DND-41 (cell line): ENCODE measurements at regions not wholly inside any gene's neighbourhood (a gene's known extent, or its start where the extent isn't known, plus 50 kb on each side); places are given as distances from the start of the nearest gene placed in this dataset.

ENCODE experiments used
- EZH2 ChIP-seq: IDR thresholded peaks from 3 replicates; pipeline ENCODE4 v1.6.1; 2012; ENCODE audit warnings: borderline replicate concordance, low read depth, mild to moderate bottlenecking, moderate library complexity, low read length, inconsistent platforms; ENCODE audit not compliant: severe bottlenecking
- TF ChIP-seq, protein P1 (sequence below): IDR thresholded peaks from 2 replicates; pipeline ENCODE4 v1.5.1; 2012; ENCODE audit warnings: borderline replicate concordance, low read length, moderate library complexity, mild to moderate bottlenecking; ENCODE audit not compliant: poor library complexity, severe bottlenecking; ENCODE audit errors: extremely low read depth

DNA sequence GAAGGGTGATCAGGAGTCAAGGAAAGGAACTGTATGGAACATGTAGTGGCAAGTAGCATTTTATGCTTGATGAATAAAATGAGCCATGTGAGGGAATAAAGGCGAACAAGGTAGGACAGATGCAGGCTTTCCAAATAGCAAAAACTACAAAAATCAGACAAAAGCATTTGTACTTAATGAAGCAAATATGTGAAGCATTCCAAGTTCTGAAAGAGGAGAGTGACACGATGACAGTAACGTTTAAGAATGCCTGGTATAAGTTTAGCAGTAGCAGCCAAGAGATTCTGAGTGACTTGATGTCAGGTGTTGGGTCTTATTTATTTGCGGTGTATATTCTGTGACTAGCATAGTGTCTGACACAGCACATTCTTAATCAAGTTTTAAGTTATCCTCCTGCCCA lies 408.2 kb upstream of the RASGRP1 start:
- TF ChIP-seq, protein P1, sequence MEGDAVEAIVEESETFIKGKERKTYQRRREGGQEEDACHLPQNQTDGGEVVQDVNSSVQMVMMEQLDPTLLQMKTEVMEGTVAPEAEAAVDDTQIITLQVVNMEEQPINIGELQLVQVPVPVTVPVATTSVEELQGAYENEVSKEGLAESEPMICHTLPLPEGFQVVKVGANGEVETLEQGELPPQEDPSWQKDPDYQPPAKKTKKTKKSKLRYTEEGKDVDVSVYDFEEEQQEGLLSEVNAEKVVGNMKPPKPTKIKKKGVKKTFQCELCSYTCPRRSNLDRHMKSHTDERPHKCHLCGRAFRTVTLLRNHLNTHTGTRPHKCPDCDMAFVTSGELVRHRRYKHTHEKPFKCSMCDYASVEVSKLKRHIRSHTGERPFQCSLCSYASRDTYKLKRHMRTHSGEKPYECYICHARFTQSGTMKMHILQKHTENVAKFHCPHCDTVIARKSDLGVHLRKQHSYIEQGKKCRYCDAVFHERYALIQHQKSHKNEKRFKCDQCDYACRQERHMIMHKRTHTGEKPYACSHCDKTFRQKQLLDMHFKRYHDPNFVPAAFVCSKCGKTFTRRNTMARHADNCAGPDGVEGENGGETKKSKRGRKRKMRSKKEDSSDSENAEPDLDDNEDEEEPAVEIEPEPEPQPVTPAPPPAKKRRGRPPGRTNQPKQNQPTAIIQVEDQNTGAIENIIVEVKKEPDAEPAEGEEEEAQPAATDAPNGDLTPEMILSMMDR = no peak
- TF ChIP-seq EZH2 = no peak
